DMS153 treated with DMSO at 0.1 percent for 48 hours (cell line): ENCODE measurements at regions not wholly inside any gene's neighbourhood (a gene's known extent, or its start where the extent isn't known, plus 50 kb on each side); places are given as distances from the start of the nearest gene placed in this dataset.

Source experiments
- DNase-seq: peaks from one replicate; lab custom pipeline; 2025; ENCODE audit not compliant: unreplicated experiment; lab: John Stamatoyannopoulos, UW

GRCh38 chr4:10998846-10999245, 314.3 kb upstream of the CLNK start:
- DNase-seq = no peak

GRCh38 chr4:10984815-10985214, 300.2 kb upstream of the CLNK start:
- DNase-seq = no peak

DNA sequence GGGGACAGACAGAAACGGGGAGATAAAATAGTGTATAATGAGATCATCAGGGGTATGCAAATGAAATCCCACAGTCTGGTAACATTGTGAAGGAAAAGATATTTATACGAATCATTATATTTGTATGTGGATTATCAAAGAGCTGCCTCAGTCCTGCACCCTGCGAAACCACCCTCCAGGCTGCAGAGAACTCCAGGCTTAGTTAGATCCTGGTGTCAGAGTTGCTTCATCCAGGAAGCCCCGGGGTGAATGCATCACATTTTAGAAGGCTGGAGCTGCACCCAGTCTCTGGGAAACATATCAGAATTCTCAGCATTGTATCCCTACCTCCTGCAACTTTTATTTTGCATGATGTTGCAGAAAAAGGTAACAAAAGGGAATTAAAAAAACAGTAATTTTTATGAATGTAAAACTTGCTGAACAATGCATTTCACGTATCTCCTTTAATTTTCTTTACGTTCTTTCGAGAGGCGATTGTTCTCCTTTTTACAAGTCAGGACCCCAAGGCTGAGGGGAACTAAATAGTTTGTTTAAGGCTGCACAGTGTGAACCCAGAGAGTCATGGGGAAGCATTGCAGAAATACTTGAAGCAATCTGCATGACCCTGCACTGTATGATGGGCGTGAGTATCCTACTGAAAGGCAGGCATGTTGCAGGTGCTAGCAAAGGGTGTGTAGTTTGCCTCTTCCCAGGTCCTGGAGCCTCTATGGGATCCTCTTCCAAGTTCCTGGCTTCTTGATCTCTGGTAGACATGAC, 299.5 kb upstream of the CLNK start:
- DNase-seq = no peak

DNA sequence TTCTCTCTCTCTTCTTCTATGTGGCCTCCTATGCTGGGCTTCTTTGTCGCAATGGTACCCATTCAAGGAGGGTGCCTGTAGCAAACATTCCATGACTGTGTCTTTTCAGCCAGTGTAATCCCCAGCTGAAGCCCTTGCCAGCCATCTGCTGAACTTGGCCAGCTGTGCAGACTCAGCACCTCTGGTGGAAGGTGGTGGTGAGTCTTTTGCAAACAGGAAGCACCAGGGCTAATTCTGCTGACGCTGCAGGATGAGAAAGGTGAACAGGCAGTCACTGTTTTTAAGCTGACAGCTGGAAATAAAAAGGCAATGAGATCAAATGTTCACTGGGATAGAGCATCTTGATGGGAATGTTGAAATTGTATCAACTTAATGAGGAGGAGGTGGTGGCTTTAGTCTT, 298.7 kb upstream of the CLNK start:
- DNase-seq = no peak

DNA sequence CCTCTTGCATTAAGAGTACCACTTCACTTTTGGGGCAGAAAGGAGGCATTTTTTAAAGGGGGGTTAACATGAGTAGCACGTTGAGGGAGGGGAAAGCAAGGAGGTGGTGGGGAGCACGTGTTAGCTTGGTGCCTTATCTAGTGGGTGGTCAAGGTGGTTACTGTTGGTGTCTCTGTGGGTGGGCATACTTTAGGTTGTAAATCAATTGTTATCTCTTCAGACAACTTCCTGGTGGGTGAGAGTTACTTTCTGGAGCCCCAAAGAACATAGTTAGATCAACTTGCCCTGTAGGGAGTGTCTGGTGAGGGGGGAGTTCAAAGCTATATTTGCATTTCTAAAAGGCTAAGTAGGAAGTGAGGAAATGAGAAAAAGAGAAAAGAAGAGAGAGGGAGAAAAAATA, 297.7 kb upstream of the CLNK start:
- no peak for DNase-seq

- DNase-seq = no peak
These were observed 297.0 kb upstream of the CLNK start for GRCh38 chr4:10981576-10981975.

GRCh38 chr4:10981096-10981495, 296.5 kb upstream of the CLNK start:
- DNase-seq = no peak

GRCh38 chr4:10979032-10979431, 294.5 kb upstream of the CLNK start:
- DNase-seq = no peak

DNA sequence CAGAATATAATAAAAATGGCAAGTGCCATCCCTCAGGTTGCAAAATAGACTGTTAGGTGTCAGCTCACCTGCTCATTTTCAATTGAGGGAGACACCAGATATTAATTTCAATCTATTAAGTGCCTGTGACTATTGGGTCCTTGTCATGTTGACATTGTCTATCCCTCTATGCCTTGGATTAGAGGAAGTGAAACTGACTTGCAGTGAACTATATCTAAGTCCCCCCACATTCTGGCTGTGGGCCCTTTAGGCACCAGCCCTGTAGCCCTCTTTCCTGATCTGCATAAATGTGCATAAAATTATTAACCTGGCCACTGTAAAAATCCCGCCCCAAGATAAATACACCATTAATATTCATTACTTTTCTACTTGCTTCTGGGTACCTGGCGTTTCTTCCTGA, 293.0 kb upstream of the CLNK start:
- DNase-seq = no peak

DNA sequence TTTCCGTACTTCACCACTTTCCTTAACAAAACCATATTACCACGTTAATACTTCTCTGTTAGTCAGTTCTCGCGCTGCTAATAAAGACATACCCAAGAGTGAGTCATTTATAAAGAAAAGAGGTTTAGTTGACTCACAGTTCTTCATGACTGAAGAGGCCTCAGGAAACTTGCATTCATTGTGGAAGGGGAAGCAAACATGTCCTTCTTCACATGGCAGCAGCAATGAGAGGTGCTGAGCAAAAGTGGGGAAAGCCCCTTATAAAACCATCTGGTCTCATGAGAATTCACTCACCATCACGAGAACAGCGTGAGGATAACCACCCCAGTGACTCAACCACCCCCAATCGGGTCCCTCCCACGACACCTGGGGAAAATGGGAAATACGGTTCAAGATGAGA, 289.8 kb upstream of the CLNK start:
- DNase-seq = no peak

GRCh38 chr4:10973686-10974085, 289.1 kb upstream of the CLNK start:
- no peak for DNase-seq

- no peak for DNase-seq
These were observed 287.3 kb upstream of the CLNK start for GRCh38 chr4:10971800-10972401.

DNA sequence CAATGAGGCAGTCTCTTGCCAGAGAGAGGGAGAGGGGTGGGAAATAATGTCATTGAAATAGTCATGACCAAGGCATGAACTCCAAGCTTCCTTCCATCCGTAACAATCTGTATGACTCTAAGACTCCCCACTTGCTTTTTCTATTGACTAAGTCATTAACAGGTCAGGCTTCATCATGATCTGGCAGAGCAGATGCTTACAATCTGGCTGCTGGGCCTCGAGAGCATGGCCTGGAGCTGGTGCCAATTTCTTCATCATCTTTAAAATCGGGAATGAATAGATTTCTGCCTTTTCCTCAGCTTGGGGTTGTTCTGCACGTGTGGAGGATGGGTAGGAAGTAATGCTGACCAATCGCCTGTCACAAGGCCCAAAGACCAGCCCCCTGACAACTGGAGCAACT, 280.6 kb upstream of the CLNK start:
- no peak for DNase-seq

DNA sequence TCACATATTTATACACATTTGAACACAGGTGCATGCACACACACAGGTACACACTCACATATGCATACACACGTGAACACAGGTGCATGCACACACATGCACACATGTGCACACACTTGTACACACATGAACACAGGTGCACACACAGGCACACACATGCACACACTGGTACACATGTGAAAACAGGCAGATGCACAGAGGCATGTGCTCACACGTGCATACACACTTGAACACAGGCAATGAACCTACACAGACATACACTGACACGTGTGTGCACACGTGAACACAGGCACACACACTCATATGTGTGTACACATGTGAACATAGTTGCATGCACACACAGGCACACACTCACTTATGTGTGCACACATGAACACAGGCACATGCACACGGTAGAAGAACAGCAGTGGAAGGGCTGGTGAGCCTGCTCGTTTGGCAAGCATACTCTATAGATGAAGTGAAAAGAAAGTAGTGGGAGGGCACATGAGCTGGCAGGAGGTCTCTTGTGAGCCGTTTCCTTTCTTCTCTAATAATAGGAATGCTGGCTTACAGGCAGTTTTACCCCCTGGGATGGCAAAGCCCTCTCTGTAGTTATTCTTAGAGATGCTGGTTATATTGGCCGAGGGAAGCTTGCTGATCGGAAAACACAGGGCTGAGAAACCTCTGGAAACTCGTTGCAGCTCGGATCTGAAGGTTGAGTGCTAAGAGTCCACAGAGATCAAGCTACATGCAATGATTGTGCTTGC, 279.6 kb upstream of the CLNK start:
- no peak for DNase-seq

- no peak for DNase-seq
These were observed 278.7 kb upstream of the CLNK start for GRCh38 chr4:10963241-10963640.

DNA sequence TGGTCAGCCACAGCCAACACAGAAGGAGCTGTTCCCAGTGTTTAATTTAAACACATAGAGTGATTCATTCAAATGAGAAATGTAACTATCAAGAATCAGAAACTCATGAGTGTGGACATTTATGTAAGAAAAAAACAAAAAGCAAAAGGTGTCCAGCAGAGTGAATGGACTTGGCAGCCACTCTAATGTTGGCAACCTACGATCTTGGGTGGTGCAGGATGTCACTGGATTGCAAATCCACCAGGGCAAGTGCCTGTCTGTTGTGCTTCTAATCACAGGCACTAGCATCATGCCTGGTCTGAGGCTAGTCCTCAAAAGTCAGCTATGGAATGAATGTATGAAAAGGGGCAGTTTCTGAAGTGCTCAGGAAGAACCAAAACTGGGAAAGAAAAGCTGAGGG, 277.7 kb upstream of the CLNK start:
- no peak for DNase-seq

- no peak for DNase-seq
These were observed 275.8 kb upstream of the CLNK start for GRCh38 chr4:10960389-10960788.

GRCh38 chr4:10959586-10959985, 275.0 kb upstream of the CLNK start:
- DNase-seq = no peak

GRCh38 chr4:10958226-10958856, 273.8 kb upstream of the CLNK start:
- DNase-seq = no peak

DNA sequence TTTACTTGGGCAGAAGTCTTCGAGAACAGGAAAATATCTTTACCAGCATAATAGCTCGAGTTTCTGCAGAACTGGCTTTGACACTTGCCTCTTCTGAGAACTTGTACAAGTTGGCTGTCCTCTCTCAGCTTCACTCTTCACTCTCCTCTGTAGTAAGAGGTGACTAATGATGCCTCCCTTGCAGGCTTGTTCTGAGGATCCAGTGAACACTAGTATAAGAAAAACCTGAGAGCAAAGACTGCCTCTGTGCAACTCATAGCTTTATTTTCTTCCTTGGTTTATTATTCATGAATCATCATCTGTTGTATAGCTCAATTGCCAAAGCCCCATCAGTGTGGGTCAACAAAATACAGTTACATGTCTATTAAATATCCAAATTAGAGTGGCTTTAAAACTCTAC, 266.7 kb upstream of the CLNK start:
- DNase-seq = no peak

DNA sequence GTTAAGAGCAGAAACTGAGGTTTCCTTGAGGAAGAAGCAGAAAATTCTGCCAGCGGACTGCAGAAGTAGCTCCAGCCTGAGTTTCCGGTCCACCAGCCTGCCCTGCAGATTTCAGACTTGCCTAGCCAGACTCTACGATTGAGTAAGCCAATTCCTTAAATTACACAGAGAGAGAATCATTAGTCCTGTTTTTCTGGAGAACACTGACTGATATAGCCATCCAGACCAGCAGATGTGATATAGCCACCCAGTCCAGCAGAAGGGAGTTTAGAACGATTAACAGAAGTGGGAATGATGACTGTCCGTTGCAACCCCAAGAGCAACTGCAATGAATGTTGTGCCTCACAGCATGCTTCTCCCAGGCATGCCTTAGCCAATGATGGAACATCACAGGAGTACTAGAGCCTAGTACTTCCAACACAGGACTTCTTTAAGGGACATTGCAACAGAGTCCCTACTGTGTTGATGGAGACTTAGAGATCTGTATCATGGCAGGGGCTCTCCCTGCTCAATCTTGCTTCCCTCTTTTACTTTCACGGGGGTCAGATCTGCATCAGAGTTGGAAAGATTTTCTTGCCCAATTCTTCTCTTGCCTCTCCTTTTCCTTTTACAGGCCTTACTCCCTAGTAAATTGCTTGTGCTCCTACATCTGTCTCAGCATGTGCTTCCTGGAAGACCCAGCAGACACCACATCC, 264.6 kb upstream of the CLNK start:
- no peak for DNase-seq
